HFFc6 (cell line): ENCODE measurements at regions not wholly inside any gene's neighbourhood (a gene's known extent, or its start where the extent isn't known, plus 50 kb on each side); places are given as distances from the start of the nearest gene placed in this dataset.

Experiments
- DNase-seq: peaks from one replicate; pipeline ENCODE4 v3.0.0-alpha.2; 2018
- H3K27ac Mint-ChIP-seq: 2 replicates; pipeline ENCODE4 v1.8.0; 2020; ENCODE audit warnings: mild to moderate bottlenecking, mixed read lengths
- H3K27me3 Mint-ChIP-seq: 2 replicates; pipeline ENCODE4 v1.8.0; 2021; ENCODE audit warnings: mild to moderate bottlenecking, moderate library complexity, mixed read lengths; ENCODE audit not compliant: insufficient read depth
- H3K36me3 Mint-ChIP-seq: 2 replicates; pipeline ENCODE4 v1.8.0; 2021; ENCODE audit warnings: low read depth, mixed read lengths
- H3K4me1 Mint-ChIP-seq: 2 replicates; pipeline ENCODE4 v1.8.0; 2020; ENCODE audit warnings: low read depth, mixed read lengths
- H3K4me3 Mint-ChIP-seq: 2 replicates; pipeline ENCODE4 v1.8.0; 2020; ENCODE audit warnings: mild to moderate bottlenecking, moderate library complexity, mixed read lengths
- H3K9me3 Mint-ChIP-seq: 2 replicates; pipeline ENCODE4 v1.8.0; 2020; ENCODE audit warnings: mild to moderate bottlenecking, mixed read lengths
- TF ChIP-seq, protein P1 (sequence below): fragments of 200-600 bp; sonication (generic); IDR thresholded peaks from 2 replicates; pipeline ENCODE4 v1.5.0; 2021; ENCODE audit warnings: antibody characterized with exemption, mild to moderate bottlenecking

DNA sequence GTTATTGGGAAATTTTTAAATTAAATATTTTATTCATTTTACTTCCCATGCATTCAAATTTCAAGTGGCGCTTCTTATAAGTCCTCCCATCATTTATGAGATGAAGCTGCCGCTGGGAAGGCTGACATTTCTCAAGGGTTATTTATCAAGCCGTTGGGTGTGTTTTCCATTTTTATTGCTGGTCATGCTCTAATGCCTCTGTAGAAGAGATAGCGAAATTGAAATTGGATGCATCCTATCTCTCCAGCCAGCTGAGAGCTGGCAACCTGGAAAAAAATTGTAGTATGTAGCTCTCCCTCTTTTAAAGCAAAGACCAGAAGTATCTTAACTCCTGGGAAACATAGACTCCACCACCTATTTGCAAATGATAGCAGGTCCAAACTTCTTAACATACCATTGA lies 135.9 kb downstream of the C6orf118 start:
- Mint-ChIP-seq H3K27me3 (no peaks in the 10 kb centered on the region), H3K4me3 (no peak overlapping the region), H3K4me1 (no peaks in the 10 kb centered on the region), H3K9me3 (peaks cover 48% of the 10 kb centered on the region), H3K36me3 (no peaks in the 10 kb centered on the region), H3K27ac (no peak overlapping the region)
- no peak for DNase-seq
- TF ChIP-seq, protein P1, sequence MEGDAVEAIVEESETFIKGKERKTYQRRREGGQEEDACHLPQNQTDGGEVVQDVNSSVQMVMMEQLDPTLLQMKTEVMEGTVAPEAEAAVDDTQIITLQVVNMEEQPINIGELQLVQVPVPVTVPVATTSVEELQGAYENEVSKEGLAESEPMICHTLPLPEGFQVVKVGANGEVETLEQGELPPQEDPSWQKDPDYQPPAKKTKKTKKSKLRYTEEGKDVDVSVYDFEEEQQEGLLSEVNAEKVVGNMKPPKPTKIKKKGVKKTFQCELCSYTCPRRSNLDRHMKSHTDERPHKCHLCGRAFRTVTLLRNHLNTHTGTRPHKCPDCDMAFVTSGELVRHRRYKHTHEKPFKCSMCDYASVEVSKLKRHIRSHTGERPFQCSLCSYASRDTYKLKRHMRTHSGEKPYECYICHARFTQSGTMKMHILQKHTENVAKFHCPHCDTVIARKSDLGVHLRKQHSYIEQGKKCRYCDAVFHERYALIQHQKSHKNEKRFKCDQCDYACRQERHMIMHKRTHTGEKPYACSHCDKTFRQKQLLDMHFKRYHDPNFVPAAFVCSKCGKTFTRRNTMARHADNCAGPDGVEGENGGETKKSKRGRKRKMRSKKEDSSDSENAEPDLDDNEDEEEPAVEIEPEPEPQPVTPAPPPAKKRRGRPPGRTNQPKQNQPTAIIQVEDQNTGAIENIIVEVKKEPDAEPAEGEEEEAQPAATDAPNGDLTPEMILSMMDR: no peak

DNA sequence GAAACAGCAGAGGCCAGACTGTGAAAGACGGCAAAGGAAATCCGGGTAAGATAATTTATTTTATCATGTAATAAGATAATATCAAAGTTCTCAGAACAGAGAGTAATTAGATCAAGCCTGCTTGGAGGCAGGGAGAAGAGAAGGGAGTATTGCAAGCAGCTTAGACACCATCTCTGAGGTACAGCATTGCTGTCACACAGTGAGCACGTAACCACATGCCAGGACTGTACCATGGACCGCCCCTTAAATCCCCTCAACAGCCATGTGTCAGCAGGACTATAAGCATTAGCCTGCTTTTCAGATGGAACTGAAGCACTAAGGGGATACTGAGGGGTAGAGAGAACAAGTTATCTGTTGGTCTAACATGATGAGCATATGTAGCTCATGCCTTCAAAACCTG lies 141.5 kb downstream of the C6orf118 start:
- no peaks in the 10 kb centered on the region for H3K4me1 Mint-ChIP-seq
- DNase-seq: no peak
- peaks cover 8% of the 10 kb centered on the region; the same call in 1 of the 2 replicates for H3K36me3 Mint-ChIP-seq
- H3K4me3 Mint-ChIP-seq: no peak overlapping the region
- H3K27ac Mint-ChIP-seq: no peak overlapping the region
- TF ChIP-seq, protein P1: no peak
- no peaks in the 10 kb centered on the region; the same call in 1 of the 2 replicates for H3K27me3 Mint-ChIP-seq
- peaks cover 60% of the 10 kb centered on the region for H3K9me3 Mint-ChIP-seq

- H3K4me3 Mint-ChIP-seq: no peak overlapping the region
- H3K27ac Mint-ChIP-seq: no peak overlapping the region
- DNase-seq: no peak
- peaks cover 8% of the 10 kb centered on the region; the same call in 1 of the 2 replicates for H3K36me3 Mint-ChIP-seq
- TF ChIP-seq, protein P1: no peak
- no peaks in the 10 kb centered on the region; the same call in 1 of the 2 replicates for H3K27me3 Mint-ChIP-seq
- H3K4me1 Mint-ChIP-seq: no peaks in the 10 kb centered on the region
- H3K9me3 Mint-ChIP-seq: peaks cover 61% of the 10 kb centered on the region
Observed at GRCh38 chr6:165167311-165167710, 142.1 kb downstream of the C6orf118 start.

GRCh38 chr6:165163519-165163918 lies 145.9 kb downstream of the C6orf118 start:
- TF ChIP-seq, protein P1: no peak
- Mint-ChIP-seq H3K4me1 (no peaks in the 10 kb centered on the region), H3K4me3 (no peak overlapping the region), H3K27ac (no peak overlapping the region), H3K36me3 (peaks cover 8% of the 10 kb centered on the region; the same call in 1 of the 2 replicates), H3K9me3 (peaks cover 65% of the 10 kb centered on the region), H3K27me3 (no peaks in the 10 kb centered on the region; the same call in 1 of the 2 replicates)
- no peak for DNase-seq

DNA sequence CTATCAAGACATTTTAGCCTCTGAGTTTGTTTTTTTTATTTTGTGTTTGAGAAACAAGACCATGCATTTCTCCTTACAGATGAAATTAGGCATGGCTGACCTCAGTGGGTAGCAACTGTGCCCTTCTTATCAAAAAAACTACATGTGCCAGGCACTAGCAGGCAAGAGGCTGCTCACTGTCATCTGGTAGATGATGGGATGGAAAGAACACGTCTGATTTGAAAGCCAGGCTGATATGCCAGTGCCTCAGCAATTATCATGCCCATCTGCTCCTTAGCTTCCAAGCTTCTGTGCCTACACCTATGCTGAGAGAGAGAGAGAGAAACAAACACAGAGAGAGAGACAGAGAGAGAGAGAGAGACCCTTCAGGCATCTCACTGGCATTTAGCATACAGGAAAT lies 149.9 kb downstream of the C6orf118 start:
- no peaks in the 10 kb centered on the region for H3K27me3 Mint-ChIP-seq
- no peak overlapping the region for H3K4me3 Mint-ChIP-seq
- no peak for DNase-seq
- H3K27ac Mint-ChIP-seq: no peak overlapping the region
- peaks cover 61% of the 10 kb centered on the region for H3K9me3 Mint-ChIP-seq
- H3K36me3 Mint-ChIP-seq: peaks cover 6% of the 10 kb centered on the region; the same call in 1 of the 2 replicates
- TF ChIP-seq, protein P1: no peak
- H3K4me1 Mint-ChIP-seq: no peaks in the 10 kb centered on the region

DNA sequence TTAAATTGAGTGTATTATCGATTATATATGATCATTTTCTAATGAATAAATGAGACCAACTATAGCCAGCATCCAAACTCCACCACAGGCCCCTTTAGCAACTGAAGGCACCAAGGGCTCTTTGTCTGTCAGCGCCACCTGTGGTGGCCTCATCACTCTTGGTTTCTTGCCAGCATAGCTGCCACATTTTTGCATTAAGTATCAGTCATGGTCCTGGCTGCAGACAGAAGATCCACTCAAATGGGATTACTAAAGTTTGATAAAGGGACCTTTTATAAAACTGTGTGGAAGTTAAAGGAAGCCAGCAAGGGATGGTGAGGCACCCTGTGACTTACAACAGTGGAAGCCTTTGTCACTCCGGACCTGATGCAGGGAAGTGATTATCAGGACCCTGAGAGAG lies 162.9 kb downstream of the C6orf118 start:
- Mint-ChIP-seq H3K27ac (no peak overlapping the region), H3K36me3 (no peaks in the 10 kb centered on the region), H3K27me3 (no peaks in the 10 kb centered on the region), H3K4me3 (no peak overlapping the region), H3K4me1 (no peaks in the 10 kb centered on the region), H3K9me3 (peaks cover 61% of the 10 kb centered on the region)
- no peak for DNase-seq
- TF ChIP-seq, protein P1: no peak
